ENCODE measurements at regions not wholly inside any gene's neighbourhood (a gene's known extent, or its start where the extent isn't known, plus 50 kb on each side); places are given as distances from the start of the nearest gene placed in this dataset.
A peak's percentile ranks its signal among the peaks of the same experiment; 100 is the strongest.
"Not testable (repeated sequence)": the region's sequence is repeated elsewhere in the genome, so short reads cannot be mapped to it uniquely, and the experiment has no call there.

DNA sequence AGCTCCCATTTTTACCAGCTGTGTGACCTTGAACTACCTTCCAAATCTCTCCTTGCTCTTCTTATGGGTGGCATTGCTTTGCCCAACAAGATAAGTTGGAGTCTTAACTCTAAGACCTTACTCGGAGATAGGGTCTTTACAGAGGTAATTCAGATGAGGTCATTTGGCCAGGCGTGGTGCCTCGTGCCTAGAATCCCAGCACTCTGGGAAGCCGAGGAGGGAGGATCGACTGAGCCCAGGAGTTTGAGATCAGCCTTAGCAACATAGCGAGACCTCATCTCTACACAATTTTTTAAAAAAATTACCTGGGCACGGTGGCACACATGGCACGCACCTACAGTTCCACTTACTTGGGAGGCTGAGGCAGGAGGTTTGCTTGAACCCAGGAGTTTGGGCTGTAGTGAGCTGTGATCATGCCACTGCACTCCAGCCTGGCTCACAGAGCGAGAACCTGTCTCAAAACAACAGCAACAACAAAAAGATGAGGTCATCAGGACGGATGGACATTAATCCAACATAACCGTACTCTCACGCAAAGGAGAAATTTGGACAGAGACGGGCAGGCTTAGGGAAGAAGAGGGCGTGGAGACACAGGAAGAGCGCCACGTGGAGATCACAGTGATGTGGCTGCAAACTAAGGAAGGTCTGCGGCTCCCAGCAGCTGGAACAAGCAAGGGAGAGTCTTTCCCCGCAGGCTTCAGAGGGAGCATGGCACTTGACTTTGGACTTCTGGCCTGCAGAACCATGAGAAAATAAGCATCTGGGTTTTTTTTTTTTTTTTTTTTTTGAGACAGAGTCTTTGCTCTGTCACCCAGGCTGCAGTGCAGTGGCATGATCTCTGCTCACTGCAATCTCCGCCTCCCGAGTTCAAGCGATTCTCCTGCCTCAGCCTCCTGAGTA lies 122.3 kb upstream of the CARD11 start:
- no peak for DNase-seq

DNA sequence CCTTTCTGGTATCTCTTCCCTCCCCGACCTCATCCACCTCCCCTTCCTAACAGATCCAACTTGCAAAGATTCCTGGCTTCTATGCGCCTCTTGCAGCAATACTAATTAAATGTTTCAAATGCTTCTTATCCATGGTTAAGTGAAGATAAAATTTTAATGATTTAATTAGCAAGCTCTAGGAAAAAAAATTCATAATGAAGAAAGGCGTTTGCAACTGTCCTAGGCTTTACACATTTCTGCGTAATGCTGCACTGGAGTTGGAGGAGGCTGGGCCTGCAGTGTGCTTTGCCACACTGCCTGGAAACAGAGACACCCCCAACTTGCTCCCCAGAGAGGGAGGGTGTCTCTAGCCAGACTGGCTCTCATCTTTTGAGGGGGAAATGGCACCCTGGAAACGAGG lies 123.9 kb upstream of the CARD11 start:
- no peak for DNase-seq

DNA sequence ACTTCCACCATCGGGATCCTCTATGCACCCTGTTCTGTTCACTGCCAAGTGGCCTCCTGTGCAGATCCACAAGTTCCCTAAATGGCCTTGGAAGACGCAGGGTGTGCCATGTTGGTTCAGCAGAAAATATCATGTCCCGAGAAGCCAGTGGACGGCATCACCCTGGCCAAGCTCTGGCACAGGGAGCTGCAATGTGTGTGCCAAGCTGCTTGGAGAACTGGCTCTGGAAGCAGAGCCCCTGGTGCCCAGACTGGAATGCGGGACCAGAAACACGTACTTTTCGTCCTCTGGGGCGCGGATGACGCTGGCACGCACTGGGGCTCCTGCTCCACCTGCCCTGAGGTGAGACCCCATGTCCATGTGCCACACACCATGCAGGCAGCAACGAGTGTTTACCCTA lies 124.7 kb upstream of the CARD11 start:
- DNase-seq: no peak

DNA sequence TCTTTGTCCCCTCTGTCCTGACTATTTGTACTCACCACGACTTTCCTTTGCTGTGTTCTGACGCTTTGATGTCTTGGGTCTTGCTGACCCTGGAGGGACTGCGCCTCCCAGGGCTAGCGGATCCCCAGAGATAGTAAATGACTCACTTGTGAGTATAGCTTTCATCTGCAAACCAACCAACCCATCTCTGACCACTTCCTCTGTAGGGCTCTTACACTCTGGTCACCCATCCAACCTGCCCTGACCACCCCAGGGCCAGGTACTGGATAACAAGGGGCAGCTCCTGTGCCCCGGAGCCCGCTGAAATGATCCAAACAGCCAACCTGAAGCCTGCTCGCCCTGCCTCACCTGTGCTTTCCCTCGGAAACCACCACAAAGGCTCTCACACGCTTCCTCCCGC lies 125.2 kb upstream of the CARD11 start:
- DNase-seq: no peak

DNA sequence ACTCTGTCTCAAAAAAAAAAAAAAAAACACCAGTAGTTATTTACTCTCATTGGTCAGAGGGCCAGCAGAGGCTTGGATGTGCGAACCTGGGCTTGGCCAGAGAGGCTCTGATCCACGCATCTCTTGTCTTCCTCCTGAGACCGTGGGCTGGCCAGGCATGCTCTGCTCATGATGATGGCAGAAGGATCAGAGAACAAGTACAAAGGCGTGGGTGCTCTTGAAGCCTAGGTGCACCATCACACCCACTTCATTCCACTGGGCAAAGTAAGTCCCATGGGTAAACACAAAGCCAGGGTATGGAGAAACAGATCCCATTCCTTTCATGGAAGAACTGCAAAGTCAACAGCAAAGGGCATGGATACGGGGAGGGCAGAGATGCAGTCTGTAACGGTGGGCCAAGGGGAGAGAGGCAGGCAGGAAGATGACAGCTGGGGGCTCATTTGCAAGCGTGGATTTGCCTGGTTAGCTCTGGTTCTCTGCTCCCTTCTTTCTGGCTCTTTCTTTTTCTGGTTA lies 128.2 kb upstream of the SDK1 start:
- DNase-seq: no peak

DNA sequence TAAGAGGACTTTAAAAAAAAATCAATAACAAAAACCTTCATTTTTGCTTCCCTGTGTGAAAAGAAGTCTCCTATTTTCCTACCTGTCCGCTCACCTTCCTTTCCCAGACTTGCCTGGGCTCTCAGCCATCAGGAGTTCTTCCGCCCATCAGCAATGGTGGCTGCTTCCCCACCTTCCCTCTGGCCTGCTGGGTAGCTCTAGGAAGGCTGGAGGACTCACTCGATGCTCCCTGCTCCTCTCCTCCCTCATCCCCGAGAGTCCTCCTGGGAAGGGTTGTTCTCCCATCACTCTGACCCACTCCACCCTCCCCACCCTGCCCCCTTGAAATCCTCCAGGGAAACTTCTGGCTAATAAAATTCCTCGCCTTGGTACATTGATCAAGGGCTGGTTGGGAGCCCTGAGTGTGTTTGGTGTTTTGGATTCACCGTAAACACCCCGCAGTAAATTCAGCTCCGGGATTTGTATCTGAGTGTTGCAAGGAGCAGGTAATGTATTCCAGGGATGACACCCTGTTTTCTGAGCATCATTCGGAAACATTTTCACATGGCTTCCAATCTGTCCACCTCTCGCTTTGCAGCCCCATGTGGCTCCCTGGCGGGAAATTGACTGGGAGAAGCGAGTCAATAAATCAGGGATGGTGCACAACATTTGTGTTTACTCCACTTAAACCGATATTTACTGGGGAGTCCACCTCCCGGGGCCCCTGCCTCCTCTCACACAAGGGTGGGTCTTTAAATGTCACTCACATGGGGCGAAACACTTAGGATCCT lies 126.4 kb upstream of the SDK1 start:
- no peak for DNase-seq

DNA sequence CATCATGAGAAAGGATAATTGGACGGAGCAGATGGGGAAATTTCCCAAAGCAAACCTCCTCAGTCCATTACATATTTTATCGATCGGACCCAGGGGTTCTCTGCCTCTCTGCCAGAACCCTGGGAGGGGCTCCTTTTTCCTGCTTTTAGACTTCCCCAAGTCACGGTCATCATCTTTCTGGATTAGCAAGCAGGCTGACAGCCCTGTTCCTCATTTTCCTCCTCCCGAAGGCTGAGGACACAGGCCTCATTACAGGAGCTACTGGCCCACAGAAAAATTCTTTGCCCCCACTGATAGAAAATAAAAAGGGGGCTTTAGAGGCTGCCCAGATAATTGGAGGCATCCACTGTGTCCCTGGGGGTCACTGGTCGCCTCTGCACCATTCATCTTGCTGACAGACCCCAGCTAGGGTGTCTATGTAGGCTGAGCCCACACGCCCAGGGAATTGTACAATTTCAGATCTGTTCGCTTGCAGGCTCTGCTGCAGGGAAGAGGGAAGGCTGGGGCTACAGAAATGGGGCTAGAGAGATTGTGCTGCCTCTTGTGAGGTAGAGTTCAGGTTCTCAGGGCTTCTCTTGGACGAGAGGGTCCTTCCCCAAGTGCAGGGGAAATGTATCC lies 125.7 kb upstream of the SDK1 start:
- DNase-seq: no peak

DNA sequence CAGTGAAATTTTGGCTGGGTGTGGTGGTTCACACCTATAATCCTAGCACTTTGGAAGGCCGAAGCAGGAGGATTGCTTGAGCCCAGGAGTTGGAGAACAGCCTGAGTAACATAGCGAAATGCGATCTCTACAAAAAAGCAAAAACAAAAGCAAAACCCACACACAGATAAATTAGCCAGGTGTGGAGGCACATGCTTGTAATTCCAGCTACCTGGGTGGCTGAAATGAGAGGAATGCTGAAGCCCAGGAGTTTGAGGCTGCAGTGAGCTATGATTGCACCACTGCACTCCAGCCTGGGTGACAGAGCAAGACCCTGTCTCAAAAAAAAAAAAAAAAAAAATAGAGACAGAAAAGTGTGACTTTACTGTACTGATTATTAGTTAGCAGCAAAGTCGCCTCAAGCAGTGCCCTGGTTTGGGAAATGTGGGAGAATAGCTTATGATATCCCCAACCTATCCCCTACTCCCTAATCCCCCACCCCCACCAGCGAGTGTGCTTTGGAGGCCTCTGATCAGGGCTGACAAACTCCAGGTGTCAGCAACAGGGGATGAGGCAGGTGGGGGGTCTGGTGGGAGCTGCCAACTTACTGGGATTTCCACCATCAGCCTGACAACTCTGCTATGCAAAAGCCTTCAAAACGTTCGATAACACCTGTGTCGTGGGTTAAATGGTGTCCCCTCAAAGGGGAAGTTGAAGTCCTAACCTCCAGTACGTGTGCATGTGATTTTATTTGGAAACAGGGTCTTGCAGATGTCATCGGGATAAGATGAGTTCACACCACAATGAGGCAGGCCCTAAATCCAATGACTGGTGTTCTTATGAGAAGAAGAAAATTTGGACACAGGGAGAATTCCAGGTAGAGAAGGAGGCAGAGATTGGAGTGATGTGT lies 124.7 kb upstream of the SDK1 start:
- DNase-seq: no peak

DNA sequence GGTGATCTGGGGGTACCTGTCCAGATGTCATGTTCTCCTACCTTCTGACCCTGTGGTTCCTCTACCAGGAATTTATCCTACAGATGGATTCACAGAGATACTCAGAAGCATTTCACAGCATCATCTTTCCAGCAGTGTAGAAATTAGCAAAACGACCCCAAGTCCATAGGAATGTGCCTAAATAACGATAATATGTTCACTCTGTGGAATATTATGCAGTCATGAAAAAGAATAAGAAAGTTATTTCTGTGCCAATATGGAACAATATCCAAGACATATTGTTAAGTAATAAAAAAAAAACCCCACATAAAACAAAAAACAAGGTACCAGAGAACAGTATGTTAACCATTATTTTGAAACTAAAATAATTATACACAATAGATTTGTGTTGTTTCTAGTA lies 123.8 kb upstream of the SDK1 start:
- no peak for DNase-seq

DNA sequence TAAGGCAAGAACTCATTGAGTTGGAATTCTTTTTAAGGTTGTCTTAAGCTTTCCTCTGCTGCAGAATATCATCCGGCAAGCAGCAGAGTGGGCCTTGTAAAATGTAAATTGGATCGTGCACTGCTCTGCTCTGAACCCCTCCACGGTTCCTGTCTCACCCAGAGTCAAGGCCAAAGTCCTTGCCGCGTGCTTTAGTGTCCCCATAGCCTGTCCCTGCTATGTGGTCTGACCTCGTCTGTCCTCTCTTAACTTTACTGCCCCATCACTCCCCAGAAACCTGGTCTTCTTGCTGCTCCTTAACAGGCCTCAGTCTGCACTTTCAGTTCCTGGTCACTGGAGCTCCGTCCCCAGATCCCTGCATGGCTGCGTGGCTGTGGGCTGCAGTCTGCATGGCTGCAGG lies 121.6 kb upstream of the SDK1 start:
- DNase-seq: no peak

DNA sequence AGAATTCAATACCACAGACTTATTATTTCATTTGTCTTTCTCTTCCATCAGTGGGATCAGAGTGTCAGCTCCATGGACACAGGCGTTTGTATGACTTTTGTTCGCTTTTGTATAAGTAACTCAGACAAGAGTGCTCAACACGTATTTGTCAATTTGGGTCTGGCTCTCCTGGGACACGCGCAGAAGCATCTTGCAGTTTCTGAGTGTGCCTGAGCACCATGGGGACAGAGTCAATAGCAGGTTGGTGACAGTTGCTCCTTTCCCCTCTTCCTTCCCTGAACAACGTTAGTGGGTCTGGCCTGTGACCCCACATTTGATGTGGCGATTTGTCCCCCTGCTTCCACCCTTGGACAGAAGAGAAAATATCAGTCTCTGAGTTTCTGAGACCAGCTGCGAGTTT lies 120.4 kb upstream of the SDK1 start:
- no peak for DNase-seq

DNA sequence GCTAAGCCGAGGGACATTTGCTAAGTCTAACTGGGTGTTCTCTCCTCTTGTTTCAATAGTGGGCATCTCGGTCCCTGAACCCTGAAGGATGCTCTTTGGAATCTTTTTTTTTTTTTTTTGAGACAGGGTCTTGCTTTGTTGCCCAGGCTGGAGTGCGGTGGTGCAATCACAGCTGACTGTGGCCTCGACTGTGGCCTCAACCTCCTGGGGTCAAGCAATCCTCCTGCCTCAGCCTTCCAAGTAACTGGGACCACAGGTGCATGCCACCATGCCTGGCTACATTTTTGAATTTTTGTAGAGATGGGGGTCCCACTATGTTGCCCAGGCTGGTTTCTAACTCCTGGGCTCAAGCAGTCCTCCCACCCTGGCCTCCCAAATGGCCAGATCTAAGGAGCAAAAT lies 119.0 kb upstream of the SDK1 start:
- not testable (repeated sequence) for DNase-seq

DNA sequence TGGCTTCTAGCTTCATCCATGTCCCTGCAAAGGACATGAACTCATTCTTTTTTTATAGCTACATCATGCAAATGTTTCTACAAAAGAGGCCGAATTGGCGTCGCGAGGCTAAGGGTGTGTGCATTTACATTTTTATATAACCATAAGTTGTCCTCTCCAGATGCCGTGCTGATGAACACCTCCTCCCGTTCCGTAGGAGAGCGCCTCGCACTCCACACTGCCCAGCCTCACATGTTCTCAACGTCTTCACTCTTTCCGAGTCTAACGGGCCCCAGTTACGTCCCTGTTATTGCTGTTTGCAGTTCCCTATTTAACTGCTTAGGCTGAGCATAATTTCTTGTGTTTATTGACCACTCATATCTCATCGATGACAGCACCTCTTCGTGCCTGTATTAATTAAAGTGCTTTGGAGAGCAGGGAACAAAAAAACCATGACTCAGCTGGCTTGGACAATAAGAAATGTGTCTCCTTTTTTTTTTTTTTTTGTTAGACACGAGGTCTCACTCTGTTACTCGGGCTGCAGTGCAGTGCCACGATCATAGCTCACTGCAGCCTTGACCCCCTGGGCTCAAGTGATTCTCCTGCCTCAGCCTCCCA lies 113.5 kb upstream of the SDK1 start:
- no peak for DNase-seq

DNA sequence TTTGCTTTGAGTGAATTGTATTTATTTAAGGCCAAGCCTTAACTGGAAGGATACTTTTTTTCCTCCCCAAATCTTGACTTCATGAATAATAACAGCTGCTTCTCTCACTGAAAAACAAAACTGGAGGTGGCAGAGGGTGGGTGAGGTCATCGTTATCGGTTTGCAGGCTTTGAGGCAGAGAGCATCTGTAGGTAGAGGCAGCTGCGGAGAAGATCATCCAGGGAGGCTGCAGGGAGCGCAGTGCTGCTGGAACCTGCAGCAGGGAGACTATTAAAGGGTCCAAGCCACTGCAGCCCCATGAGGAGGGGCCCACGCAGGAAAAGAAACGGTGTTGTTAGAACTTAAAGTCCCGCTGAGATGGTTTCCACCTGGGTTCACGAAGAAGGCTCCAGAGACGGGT lies 112.1 kb upstream of the SDK1 start:
- DNase-seq: peak; percentile 88

DNA sequence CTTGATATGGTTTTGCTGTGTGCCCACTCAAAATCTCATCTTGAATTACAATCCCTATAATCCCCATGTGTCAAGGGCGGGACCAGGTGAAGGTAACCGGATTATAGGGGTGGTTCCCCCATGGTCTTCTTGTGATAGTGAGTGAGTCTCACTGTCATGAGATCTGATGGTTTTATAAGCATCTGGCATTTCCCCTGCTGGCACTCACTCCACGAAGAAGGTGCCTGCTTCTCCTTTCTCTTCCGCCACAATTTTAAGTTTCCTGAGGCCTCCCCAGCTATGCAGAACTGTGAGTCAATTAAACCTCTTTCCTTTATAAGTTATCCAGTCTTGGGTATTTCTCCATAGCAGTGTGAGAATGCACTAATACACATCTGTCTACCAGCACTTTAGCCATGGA lies 109.5 kb upstream of the SDK1 start:
- no peak for DNase-seq

DNA sequence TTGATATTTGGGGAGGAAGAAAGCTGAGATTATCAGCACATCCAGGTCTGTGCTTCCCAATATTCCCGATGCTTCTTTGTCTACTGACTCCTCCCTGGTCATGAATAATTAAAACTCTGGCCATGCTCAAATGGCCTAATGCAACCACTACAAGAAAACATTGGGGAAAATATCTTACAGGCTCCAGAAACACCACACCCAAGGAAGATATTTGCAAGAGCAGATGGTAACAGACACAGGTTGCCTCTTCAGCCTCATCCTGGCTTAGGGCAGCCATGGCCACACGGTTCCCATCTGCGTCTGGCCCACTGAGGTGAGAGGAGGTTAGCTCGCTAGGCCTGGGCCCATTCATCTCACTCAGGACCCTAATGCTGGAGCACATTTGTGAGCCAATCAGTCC lies 108.4 kb upstream of the SDK1 start:
- no peak for DNase-seq

DNA sequence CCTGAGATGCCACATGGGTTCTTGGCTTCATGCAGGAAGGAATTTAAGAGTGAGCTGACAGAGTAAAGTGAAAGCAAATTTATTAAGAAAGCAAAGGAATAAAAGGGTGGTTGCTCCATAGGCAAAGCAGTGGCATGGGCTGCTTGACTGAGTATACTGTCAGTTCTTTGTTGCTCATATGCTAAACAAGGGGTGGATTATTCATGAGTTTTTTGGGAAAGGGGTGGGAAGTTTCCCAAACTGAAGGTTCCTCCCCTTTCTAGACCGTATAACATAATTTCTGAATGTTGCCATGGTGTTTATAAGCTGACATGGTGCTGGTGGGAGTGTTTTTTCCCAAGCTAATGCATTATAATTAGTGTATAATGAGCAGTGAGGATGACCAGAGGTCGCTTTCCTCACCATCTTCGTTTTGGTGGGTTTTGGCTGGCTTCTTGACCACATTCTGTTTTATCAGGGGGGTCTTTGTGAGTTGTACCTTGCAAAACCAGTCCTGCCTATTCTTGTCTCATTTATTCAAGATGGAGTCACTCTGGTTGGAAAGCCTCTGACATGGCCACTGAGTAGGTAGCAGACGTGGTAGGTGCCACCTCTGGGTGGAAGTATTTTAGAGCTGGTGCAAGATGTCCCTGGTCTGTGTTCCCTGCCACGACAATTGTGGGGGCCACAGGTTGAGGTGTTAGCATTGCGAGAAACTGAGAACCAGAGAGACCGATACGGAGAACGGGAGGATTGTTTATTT lies 107.5 kb upstream of the SDK1 start:
- DNase-seq: no peak

DNA sequence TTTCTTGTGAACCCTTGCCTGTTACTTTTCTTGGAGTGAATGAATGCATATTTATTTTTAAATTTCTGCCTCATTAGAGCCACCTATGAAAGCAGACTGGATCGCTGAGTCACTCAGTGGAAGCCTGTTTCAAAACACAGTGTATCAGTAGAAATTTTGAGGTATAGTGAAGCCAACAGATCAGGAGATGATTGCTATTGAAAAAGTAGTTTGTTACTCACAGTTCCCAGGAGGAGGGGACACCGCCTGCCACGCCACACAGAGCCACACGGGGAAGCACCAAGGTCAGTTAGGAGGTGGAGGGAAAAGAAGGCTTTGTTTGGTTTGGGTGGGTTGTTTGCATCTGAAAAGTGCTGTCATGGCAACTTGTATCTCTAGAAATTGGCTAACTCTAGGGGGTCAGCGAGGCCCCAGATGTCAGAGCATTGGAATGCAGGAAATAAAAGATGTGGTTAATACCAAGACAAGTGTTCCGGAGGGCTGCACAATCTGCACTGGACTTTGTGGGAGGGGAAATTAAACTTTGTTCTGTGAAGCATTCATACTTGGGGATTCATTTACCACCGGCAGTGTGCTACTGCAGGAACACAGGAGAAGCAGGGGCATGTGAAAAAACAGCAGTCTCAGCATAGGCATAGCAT lies 106.4 kb upstream of the SDK1 start:
- DNase-seq: no peak

DNA sequence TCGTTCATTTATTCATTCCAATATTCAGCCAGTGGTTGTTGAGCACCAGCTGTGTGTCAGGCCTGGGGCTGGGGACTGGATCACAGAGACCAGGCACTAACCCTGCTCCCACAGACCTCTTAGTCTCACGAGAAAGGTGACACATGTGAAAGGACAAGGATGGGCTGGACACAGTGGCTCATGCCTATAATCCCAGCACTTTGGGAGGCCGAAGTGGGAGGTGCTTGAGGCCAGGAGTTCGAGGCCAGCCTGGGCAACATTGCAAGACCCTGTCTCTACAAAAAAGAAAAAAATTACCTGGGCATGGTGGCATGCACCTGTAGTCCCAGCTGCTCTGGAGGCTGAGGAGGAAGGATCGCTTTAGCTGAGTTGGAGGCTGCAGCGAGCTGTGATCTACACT lies 105.9 kb upstream of the SDK1 start:
- DNase-seq: no peak

DNA sequence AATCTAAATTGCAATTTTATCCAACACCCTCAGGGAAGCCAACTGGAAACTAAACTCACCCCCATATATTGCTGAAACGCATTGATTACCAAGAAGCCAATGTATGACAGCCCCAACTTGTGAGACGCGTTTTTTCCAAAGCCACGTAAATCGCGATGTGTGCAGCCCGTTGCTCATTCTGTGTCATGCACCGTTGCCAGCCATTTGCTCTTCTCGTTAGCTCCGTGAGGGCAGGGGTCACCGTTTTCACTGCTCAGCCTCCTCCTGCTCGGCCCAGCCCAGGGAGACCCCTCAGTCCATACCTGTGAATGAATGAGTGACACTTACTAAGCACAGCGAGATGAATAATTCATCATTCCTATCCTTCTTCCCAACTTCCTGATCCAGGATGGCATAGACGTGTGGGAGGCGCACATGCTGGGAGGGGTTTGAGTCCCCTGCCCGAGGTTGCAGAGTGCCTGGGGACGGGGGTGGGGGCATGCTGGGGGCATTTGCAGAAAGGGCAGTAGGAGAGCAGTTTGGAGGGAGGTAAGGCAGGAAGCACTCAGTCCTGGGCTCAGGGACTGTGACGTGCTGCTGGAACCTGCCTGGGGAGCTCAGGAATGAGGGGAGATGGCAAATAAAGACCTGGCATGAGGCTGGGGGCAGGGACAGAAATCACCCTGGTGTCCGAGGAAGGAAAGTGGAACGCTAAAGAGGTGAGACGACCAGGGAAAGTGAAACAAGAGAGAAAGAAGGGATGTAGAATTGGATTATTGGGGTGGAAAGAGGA lies 104.2 kb upstream of the SDK1 start:
- DNase-seq: no peak

Measured in NCI-H2171 (cell line).